ENCODE measurements at regions not wholly inside any gene's neighbourhood (a gene's known extent, or its start where the extent isn't known, plus 50 kb on each side); places are given as distances from the start of the nearest gene placed in this dataset.

- Histone ChIP-seq H3K4me3 (ENCODE audit: low read length, poor library complexity, severe bottlenecking) (no peak overlapping the region), H3K79me2 (ENCODE audit: insufficient read depth, low read length) (no peaks in the 10 kb centered on the region), H3K4me2 (ENCODE audit: low read depth, low read length, poor library complexity, severe bottlenecking) (no peak overlapping the region), H3K9me3 (ENCODE audit: insufficient read depth, low read depth, low read length) (no peaks in the 10 kb centered on the region), H3K4me1 (ENCODE audit: insufficient read depth, low read length, poor library complexity, severe bottlenecking) (peaks cover 15% of the 10 kb centered on the region), H3K36me3 (ENCODE audit: insufficient read depth, low read length) (no peaks in the 10 kb centered on the region), H3K9me2 (replicated peaks; ENCODE audit: low read depth, low read length) (no peaks in the 10 kb centered on the region), H3K9ac (ENCODE audit: low read depth, low read length, poor library complexity, severe bottlenecking) (no peak overlapping the region), H4K20me1 (ENCODE audit: insufficient read depth, low read length, poor library complexity, severe bottlenecking) (no peaks in the 10 kb centered on the region), H3K27me3 (ENCODE audit: insufficient read depth, low read length, poor library complexity, severe bottlenecking) (no peaks in the 10 kb centered on the region), H3F3A (ENCODE audit: low read depth) (no peaks in the 10 kb centered on the region), H2AFZ (ENCODE audit: low read length) (no peak overlapping the region)
- TF ChIP-seq CTCF (conservative IDR thresholded peaks at IDR 0.05; ENCODE audit: low read length) (no peak), EZH2phosphoT487 (IDR thresholded peaks at IDR 0.05; ENCODE audit: borderline replicate concordance) (no peak)
Observed at GRCh38 chr4:165597581-165598480, 219.0 kb downstream of the CPE start.

GRCh38 chr4:165600959-165601683 lies 222.3 kb downstream of the CPE start:
- Histone ChIP-seq H3F3A (ENCODE audit: low read depth) (no peaks in the 10 kb centered on the region), H3K4me3 (ENCODE audit: low read length, poor library complexity, severe bottlenecking) (no peak overlapping the region), H4K20me1 (ENCODE audit: insufficient read depth, low read length, poor library complexity, severe bottlenecking) (no peaks in the 10 kb centered on the region), H3K4me1 (ENCODE audit: insufficient read depth, low read length, poor library complexity, severe bottlenecking) (peaks cover 15% of the 10 kb centered on the region), H3K9me2 (replicated peaks; ENCODE audit: low read depth, low read length) (no peaks in the 10 kb centered on the region), H2AFZ (ENCODE audit: low read length) (no peak overlapping the region), H3K9me3 (ENCODE audit: insufficient read depth, low read depth, low read length) (no peaks in the 10 kb centered on the region), H3K79me2 (ENCODE audit: insufficient read depth, low read length) (no peaks in the 10 kb centered on the region), H3K4me2 (ENCODE audit: low read depth, low read length, poor library complexity, severe bottlenecking) (peak overlapping the region; percentile 21), H3K9ac (ENCODE audit: low read depth, low read length, poor library complexity, severe bottlenecking) (no peak overlapping the region), H3K27me3 (ENCODE audit: insufficient read depth, low read length, poor library complexity, severe bottlenecking) (no peaks in the 10 kb centered on the region), H3K36me3 (ENCODE audit: insufficient read depth, low read length) (no peaks in the 10 kb centered on the region)
- TF ChIP-seq EZH2phosphoT487 (IDR thresholded peaks at IDR 0.05; ENCODE audit: borderline replicate concordance) (no peak), CTCF (conservative IDR thresholded peaks at IDR 0.05; ENCODE audit: low read length) (no peak)

DNA sequence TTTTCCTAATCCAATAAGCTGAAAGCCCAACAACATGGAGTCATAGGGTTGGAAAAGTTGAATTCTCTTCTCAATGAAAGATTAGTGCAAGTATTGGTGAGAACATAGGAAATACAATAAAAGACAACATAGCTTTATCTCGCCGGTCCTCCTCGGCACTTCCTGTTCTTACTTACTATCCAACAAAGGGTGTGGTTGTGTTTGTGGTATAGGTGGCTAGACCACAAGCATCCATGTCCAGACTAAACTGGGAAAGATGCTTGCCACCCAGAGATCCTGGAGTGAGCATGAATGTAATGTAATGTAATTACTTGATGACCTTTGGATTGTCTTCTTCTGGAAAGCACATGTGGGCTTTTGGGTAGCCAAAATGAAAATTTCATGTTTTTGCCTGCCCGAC lies 223.8 kb downstream of the CPE start:
- no peak overlapping the region for H2AFZ ChIP-seq (ENCODE audit: low read length)
- H3K79me2 ChIP-seq (ENCODE audit: insufficient read depth, low read length): no peaks in the 10 kb centered on the region
- H3K4me1 ChIP-seq (ENCODE audit: insufficient read depth, low read length, poor library complexity, severe bottlenecking): peaks cover 15% of the 10 kb centered on the region
- no peaks in the 10 kb centered on the region for H3K9me2 ChIP-seq (replicated peaks; ENCODE audit: low read depth, low read length)
- H3K36me3 ChIP-seq (ENCODE audit: insufficient read depth, low read length): no peaks in the 10 kb centered on the region
- no peak for TF ChIP-seq EZH2phosphoT487 (IDR thresholded peaks at IDR 0.05; ENCODE audit: borderline replicate concordance)
- no peak for TF ChIP-seq CTCF (conservative IDR thresholded peaks at IDR 0.05; ENCODE audit: low read length)
- no peaks in the 10 kb centered on the region for H3F3A ChIP-seq (ENCODE audit: low read depth)
- H3K4me3 ChIP-seq (ENCODE audit: low read length, poor library complexity, severe bottlenecking): no peak overlapping the region
- no peaks in the 10 kb centered on the region for H3K9me3 ChIP-seq (ENCODE audit: insufficient read depth, low read depth, low read length)
- H3K4me2 ChIP-seq (ENCODE audit: low read depth, low read length, poor library complexity, severe bottlenecking): no peak overlapping the region
- H3K27me3 ChIP-seq (ENCODE audit: insufficient read depth, low read length, poor library complexity, severe bottlenecking): no peaks in the 10 kb centered on the region
- H3K9ac ChIP-seq (ENCODE audit: low read depth, low read length, poor library complexity, severe bottlenecking): no peak overlapping the region
- no peaks in the 10 kb centered on the region for H4K20me1 ChIP-seq (ENCODE audit: insufficient read depth, low read length, poor library complexity, severe bottlenecking)
